Stimulated activated CD8-positive, alpha-beta memory T cell treated with anti-CD3 and anti-CD28 coated beads, Interleukin-15, amount 100 ng/mL, for 24 hours (primary cell): ENCODE measurements at regions not wholly inside any gene's neighbourhood (a gene's known extent, or its start where the extent isn't known, plus 50 kb on each side); places are given as distances from the start of the nearest gene placed in this dataset.
"Not testable (repeated sequence)": the region's sequence is repeated elsewhere in the genome, so short reads cannot be mapped to it uniquely, and the experiment has no call there.

ENCODE experiments used
- DNase-seq: peaks from one replicate; pipeline ENCODE4 v3.0.0-alpha.2; 2020; ENCODE audit warnings: low read depth

DNA sequence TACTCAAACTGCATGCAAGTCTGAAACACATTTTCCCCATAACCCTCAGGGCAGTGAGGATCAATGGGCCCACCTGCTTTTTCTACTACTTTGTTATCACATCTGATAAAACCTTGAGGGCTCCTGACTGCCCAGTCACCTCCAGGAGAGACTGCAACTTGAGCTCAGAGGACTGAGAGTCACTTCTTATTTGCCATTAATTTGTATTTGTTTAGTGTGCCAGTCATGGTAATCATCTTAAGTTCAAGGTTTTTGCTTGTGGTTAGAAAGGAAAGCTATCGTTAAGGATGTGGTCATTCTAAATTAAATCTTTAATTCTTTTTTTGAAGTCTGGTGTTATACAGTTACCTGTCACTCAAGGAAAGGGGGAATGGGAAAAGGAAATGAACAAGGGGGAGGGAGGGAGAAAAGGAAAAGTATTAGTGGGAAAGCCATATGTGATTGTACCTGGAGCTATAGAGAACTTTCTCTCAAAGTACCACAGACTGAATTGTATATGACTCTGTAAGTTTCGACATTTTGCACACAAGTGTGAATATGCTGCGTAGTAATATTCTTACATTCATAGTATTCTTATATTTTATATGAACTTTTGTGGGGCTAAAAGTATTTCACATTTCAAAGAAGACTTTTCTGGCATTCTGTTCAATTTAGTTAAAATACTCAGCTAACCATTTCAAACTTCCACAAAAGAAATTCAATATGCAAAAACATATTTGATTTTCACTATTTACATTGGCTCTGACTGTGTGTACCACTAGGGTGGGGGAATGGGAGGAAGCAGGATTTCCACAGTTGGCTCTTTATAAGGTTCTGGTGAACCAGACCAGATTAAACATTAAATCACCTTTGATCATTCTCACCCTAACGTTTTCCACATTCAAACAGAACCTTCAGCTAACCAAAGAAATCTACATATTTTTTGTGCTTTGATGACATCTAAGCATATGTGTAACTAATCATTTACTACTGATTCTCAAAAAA, 166.5 kb upstream of the ATP11B start:
- DNase-seq, result no peak

DNA sequence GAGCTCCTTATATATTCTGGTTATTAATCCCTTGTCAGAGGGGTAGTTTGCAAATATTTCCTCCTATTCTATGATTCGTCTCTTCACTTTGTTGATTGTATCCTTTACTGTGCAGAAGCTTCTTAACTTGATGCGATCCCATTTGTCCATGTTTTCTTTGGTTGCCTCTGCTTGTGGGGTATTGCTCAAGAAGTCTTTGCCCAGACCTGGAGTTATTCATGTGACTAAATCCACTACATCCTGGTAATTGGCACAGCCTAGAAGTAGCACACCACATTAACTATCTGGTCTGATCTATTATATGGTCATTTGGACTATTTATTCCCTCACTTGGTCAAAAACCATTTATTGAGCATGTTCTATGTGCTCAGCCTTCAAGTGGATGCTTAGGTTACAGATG, 164.8 kb upstream of the ATP11B start:
- DNase-seq, result no peak

DNA sequence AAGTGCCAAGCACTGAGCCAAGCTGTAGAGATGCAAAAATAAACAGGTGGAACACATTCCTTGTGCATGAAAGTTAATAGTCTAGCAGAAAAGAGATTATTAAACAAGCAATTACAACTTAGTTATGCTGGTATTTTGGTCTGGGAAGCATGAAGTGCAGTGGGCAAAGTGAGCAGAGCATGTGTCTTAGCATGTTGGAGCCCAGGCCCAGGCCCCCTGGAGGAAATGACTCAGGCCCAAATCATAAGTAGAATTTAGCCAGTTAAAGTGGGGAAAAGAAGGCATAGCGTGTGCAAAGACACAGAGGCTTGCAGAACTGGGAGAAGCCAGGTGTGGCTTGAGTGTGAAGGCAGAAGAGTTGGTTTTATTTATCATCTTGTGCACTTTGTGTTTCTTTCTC, 163.8 kb upstream of the ATP11B start:
- DNase-seq, result no peak

DNA sequence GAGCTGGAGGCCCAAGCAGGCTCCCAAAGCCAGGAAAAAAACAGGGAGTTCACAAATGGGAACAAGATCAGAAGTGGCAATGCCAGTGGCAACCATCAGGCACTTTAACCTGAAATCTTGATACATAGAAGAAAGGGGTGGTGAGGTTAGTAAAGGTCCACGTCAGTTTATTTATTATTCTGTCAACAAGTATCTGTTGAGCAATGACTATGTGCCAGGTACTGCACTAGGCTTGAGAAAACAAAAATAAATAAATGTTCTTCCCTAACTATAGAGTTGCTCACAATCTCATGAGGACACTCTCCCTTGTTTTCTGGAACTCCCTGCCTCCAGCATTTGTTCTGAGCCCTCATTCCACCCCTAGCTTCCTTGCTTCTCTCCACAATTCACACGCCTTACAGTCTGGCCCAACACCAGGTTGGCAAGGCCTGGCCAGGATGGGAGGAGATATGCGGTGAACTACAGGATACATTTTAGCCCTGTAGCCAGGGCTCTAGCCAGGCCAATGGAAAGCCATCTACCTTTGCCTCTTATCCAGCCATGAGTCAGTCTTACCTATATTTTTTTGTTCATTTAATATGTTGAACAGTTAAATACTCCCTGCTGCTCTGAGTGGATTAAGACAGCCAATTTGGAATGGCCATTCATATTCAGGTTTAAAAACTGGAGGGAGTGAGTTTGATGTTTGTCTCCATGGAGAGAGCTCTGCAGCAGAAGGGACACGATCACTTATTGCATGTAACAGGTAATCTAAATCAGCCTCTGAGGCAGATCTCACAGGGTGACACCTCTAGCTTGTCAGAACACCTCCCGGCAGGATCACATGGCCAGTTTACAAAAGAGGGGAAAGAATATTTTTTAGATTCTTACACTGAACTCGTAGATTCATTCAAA, 161.9 kb upstream of the ATP11B start:
- no peak for DNase-seq

DNA sequence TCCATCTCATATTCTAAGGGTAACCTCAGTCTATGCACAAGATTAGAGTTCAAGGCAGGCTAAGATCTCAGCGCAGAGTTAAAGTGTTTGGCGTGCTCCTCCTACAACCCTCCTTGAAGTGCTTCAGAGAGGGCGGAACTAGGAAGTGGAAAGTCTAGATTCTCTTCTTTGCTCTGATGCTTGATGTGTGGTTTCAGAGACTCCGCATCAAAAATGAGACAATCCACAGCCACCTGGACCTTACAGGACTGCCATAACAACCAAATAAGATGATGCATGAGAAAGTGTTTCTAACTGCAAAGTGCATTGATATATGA, 161.3 kb upstream of the ATP11B start:
- no peak for DNase-seq

DNA sequence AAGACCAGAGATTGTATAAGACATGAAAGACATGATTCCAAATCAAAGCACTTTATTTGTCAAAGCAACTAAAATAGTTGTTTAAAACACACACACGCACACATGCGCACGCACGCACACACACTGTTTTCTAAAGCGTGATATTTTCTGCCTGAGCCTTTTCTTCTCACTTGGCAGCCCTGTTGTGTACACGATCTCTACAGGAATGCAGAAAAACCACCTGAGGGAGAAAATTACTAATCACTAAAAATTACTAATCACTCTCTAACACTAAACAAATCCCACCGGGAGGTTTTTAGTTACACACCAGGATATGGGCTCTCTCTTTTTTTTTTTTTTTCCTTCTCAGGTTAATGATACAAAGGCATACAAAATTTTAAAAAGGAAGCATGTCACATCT, 160.1 kb upstream of the ATP11B start:
- no peak for DNase-seq

DNA sequence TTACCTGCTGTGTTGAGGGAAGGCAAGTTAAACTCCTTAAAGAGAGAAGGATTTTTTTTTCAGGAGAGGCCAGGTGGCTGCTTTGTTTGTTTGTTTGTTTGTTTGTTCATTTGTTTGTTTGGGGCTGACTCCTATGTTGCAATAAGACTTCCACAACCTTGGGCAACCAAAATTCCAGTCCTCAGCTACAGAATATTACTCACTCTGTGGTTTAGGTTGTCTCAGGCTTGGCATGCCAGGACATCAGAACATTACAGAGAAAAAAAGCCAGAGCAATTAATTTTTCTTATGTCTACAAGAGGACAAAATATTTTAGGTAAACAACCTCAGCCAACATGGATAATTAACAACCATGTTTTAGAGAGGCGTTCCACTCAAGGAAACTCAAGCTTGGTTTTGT, 156.7 kb upstream of the ATP11B start:
- DNase-seq, result no peak

DNA sequence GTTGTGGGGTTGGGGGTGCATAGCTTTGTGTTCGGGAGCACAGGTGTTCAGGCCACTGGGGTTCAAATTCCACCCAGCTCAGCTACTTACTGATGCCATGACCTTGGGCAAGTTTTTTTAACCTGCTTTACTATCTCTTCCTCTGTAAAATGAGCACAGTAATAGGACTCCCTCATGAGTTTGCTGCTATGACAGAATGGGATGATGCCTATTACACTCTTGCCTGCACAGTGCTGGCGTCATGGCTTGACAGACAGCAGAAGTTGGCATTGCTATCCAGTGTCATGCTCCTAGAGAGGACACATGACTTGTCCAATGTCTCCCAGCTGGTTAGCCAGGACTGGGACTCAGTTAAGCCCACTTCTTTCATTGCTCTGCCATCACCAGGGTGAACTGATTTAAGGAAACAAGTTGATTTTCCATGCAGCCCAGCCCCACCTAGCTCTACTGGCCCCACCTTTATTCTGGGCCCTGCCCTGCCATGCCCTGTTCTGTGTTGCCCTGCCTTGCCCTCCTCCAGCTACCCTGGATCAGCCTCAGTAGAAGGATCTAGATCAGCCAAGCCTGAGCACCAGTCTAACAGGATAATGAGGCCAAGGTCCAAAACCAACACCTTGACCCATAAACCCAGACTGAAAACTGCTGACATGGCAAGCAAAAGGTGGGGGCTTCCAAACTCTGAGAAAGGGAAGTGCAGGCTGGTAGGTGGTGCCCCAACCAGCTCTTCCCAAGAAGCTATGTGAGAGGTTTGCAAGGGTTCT, 155.8 kb upstream of the ATP11B start:
- DNase-seq, result no peak

DNA sequence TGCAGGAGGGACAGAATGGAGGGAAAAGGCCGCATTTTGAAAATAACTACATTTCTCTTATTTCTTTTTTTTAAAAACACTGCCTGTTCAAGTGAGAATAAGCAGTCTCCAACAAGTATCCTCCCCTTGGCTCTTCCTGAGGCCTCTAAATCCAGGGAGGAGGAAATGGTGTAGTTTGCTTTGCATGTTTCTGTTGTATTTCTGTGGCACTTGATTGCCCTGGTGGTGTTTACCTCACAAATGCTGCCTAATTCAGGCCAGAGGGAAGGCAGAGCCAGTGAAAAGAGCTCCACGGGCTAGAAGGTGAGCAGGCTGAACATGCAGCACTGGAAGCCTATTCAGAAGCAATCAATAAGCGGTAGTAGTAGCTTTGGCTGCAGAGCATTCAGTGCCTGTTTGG, 149.3 kb upstream of the ATP11B start:
- DNase-seq, result no peak

DNA sequence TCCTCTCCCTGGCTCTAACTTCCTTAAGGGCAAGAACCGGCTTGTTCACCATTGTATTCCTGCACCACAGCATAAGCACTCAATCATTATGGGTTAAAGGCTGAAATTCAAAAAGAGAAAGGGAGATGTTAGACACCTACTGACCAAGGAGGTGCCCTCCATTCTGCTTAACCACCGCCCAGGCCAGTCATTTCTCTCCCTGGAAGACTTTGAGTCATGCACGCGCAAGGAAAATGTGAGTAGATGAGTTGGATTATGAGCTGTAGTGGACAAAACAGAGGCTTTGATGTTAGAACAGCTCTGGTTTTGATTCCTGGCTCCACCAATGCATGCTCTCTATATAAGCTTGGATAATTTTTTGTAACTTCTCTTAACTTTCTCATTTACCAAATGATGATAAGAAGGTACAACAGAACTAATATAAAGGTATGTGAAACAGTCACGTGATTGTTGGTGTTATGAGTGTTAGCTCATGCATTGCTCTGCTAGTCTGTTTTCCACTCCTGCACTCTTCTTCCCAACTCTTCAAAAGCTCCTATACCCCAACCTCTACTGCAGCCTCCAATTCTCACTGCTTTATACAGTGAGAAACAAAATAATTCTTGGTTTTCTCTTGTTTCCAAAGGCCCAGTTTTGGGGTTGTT, 148.4 kb upstream of the ATP11B start:
- no peak for DNase-seq

DNA sequence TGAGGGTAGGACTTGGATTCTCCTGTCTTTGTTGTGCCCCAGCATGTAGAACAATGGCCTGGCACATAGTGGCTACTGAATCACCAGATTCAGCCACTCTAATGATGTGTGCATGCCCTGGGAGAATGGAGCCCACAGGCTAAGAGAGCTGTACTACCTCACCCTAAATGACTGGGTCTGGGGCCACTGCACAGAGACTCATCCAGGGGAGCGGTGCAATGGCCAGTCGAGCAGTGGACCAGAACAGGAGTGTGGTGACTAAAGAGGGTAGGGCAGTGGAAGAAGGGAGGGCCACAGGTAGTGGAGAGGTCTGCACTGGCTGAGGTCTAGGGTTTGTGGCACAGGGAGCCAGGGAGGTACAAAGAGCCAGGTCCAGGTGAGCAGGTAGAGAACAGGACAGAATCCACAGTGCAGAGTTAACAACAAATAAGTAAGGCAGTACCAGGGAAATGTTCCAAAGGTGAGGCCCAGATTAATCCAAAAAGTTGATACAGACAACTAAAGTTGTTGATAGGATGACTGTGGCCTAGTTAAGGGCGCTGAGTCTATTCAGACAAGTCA, 142.7 kb upstream of the ATP11B start:
- no peak for DNase-seq

DNA sequence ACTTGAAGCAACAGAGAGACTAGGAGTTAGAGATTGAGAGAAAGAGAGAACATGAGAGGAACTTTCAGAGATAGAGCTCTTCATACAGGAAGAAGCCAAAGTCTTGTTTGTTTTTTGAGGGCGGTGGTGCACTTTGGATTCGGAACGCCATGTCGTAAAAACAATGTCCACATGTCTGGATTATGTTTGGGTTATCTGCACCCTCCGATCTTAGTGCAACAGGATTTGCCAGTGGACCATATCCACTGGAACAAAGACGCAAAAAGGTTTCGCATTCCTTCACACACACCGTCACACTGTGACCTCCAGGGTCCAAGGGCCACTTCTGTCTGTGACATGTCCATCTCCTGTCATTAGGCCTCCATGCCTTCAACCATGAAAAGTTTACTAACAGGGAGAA, 141.8 kb upstream of the ATP11B start:
- DNase-seq, result no peak

DNA sequence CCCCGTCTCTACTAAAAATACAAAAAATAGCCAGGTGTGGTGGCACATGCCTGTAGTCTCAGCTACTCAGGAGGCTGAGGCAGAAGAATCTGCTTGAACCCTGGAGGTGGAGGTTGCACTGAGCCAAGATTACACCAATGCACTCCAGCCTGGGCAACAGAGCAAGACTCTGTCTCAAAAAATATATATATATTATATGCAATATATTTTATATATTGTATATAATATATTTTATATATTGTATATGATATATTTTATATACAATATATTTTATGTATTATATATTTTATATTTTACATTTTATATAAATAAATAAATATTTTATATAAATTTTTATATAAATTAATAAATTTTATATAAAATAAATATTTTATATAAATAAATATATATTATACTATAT, 140.2 kb upstream of the ATP11B start:
- DNase-seq, result not testable (repeated sequence)

DNA sequence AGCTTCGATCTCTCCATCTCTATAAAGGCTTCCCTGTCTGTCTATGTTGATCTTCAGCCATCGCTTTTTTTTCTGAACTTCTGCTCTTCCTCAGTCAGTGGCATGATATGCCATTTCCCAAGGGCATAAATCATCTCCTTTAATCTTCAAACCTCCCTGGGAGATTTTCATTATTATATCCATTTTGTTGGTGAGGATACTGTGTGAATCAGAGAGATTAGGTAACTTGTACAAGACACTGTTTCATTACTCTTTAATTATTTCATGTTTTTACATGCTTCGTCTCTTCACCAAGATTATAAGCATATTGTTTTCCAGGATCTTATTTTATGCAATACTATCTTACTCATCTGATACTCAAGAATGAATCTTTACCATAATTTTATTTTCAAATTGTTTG, 124.8 kb upstream of the ATP11B start:
- DNase-seq, result no peak

DNA sequence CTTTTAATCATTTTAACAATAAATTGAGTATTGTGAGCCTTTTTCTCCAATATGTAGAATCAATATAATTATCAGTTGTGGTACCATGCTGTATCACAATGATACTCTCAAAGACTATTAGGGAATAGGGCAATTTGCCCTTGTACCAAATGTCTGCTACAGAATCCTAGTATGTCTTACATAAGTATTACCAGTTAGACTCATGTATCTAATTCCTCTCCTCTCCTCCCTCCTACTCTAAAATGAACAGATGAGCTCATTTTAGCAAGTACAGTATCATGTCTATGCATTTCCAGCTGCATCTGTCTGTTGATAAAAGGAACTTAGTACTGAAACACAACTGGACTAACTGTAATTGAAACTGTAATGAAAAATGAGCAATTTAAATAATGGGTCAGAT, 124.3 kb upstream of the ATP11B start:
- DNase-seq, result no peak

DNA sequence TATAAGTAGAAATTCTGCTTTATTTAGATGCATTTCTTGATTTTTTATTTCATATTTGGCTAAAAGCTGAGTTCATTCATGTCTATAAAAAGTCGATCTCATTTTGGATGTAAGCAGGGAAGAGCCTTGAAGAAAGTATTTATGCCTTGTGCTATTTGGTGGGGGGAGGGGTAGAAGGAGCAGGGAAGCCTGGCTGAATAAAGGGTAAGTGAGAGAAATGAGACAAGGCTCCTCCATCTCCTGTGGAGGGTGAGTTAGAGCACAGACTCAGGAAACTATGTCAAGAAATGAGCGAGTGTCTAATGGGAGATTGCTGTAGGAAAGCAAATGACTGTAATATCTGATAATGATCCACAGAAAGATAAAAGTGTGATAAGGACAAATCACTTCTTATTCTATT, 121.8 kb upstream of the ATP11B start:
- no peak for DNase-seq

DNA sequence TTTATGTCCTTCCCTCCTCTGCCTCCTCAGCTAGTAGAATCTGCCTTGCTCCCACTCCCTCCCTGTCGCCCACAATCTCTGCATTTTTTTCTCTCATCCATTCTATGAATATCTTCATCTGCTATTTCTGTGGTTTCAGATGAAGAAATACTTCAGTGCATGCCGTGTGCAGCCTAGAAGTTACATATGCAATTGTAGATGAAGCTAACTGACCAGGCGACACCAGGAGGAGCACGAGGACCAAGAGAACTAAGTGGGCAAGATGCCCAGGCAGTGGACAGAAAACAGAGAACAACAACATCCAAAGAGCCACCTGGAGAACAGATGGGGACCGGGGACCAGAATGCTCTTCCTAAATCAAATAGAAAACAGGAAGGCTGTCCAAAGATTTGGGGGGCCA, 121.4 kb upstream of the ATP11B start:
- DNase-seq, result no peak

DNA sequence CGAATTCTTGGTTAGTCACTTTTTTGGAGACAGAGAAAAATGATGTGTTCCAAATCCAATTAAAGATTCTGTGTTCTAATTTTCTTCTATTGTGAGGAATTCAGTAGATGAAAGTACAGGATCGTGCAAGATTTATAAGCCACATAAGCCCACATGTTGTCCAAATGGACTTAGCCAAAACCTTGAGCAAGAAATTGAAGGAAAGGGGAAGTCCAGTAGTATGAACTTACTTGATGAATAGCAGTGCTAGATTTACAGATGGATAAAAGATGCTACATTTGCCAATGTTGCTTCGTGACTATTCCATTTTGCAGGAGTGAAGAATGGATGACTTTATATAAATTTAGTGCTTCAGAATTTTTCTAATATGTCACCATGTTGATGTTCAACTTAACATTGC, 120.0 kb upstream of the ATP11B start:
- no peak for DNase-seq

DNA sequence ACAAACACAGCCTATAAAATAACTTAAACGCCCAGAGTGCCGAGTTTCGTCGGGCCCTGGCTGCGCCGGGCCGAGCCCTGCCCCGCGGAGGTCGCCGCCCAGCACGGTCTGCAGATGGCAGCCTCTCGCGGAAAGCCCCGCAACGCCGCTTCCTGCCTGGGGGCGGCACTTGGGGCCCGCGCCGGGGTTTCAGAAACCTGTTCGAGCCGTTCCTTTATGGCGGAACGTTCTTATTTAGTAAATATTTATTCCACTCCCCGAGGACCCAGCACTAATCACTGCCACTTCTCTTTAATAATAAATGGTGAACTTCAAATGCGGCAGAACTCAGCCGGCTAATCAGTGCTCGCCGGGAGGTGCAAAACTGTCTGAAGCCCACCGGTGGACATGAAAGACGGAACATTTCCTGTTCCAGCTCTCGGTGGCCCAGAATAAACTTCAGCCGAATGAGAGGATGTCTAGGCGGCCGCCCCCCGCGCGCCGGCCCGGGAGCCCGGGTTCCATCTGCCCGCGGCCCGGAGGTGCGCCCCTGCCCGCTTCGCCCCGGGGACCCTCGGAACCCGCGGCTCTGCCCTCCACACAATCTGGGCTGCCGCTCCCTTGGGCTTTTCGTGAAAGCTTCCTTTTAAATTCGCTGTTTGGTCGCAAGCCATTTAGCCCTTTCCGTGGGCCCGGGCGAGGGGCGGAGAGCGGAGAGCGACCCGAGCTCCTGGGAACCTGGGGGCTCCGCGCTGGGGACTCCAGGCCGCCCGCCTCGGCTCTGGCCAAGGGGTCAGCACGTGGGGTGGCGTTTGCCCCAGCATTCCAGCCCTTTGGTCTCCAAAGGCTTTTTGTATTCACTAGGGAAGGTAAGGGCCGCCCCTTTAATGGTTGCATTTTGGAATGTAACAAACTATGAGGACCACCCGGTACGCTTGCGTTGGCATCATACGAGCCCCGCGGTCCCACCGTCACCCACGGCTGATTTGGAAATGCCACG, 110.8 kb upstream of the ATP11B start:
- DNase-seq, result peak; percentile 31

DNA sequence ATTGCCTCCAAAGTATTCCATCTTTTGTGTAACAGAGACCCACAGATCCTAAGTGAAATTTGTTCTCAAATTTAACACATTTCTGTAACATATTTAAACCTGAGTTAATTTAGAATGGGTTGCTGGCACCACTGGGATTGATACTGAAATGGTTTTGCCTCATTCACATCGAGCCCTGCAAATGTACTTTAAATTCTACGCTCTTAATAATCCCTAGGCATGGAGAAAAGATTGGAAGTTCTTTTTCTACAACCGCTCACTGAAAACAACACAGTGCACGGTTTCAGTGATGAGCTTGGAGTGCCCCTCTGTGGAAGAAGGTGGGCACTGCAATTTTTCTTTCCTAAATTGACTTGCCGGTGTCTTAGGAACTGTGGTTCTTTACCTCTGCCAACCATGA, 109.9 kb upstream of the ATP11B start:
- no peak for DNase-seq
